ENCODE measurements at regions not wholly inside any gene's neighbourhood (a gene's known extent, or its start where the extent isn't known, plus 50 kb on each side); places are given as distances from the start of the nearest gene placed in this dataset.

- H3K4me3 ChIP-seq (ENCODE audit: low read depth, low read length, poor library complexity, severe bottlenecking): no peak overlapping the region
- H4K20me1 ChIP-seq (ENCODE audit: insufficient read depth, low read length): no peaks in the 10 kb centered on the region
- intact Hi-C loops (cut with micrococcal nuclease; ENCODE audit: unreplicated experiment): no loop called here
- H3K27ac ChIP-seq (ENCODE audit: low read depth, low read length, poor library complexity, severe bottlenecking): no peak overlapping the region
- no peak overlapping the region for H3K4me2 ChIP-seq (ENCODE audit: low read length)
- TF ChIP-seq CTCF (conservative IDR thresholded peaks at IDR 0.05; ENCODE audit: low read length) (no peak), EZH2phosphoT487 (IDR thresholded peaks at IDR 0.05; ENCODE audit: borderline replicate concordance, low read depth, low read length) (no peak)
- H3K9me3 ChIP-seq (ENCODE audit: low read length): no peaks in the 10 kb centered on the region
- CTCF ChIA-PET (ENCODE audit: unreplicated experiment): interaction anchor here (0.6 kb wide), 1 partner anchor 327 kb away, joined by 3 read pairs; no protein-coding TSS in a partner anchor
- no peak overlapping the region for H2AFZ ChIP-seq (ENCODE audit: low read length)
- BruUV-seq (replicated peaks): no TSS peak
- no peaks in the 10 kb centered on the region for H3K4me1 ChIP-seq (ENCODE audit: insufficient read depth, low read length, poor library complexity, severe bottlenecking)
- H3K36me3 ChIP-seq (ENCODE audit: insufficient read depth, low read length): no peaks in the 10 kb centered on the region
- no peaks in the 10 kb centered on the region for H3K9me2 ChIP-seq (ENCODE audit: insufficient read depth, low read length)
- POLR2A ChIA-PET: no interaction called here
- H3K79me2 ChIP-seq (ENCODE audit: insufficient read depth, low read depth, low read length): no peaks in the 10 kb centered on the region
- DNase-seq (ENCODE audit: low spot score): no peak
Measured at GRCh38 chr5:77906806-77907205, 130.7 kb upstream of the TBCA start.

DNA sequence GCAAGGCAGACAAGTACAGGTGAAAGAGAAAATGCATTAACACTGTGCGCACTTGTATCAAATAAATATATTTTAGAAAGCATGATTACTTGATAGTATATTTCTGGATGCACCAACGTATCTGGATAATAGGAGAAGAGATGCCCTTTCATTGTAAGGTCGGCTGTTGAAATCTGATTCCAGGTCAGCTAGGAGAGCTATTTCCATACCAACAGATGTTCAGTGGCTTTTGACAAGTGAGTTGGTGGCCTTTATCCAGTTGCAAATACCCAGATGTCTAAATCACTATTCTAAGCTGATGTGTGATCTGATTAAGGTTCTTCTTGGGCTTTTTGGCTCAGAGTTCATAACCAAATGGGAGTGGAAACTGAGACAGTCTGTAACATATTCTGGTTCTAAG, 128.2 kb upstream of the TBCA start:
- DNase-seq (ENCODE audit: low spot score): no peak
- ChIA-PET CTCF (ENCODE audit: unreplicated experiment) (interaction anchor here (0.5 kb wide), 1 partner anchor 252 kb away, joined by 9 read pairs; no protein-coding TSS in a partner anchor), POLR2A (no interaction called here)

GRCh38 chr5:77900691-77901090, 124.6 kb upstream of the TBCA start:
- Histone ChIP-seq H3K4me2 (ENCODE audit: low read length) (no peak overlapping the region), H3K9me2 (ENCODE audit: insufficient read depth, low read length) (no peaks in the 10 kb centered on the region), H3K9me3 (ENCODE audit: low read length) (no peaks in the 10 kb centered on the region), H3K79me2 (ENCODE audit: insufficient read depth, low read depth, low read length) (no peaks in the 10 kb centered on the region), H3K36me3 (ENCODE audit: insufficient read depth, low read length) (no peaks in the 10 kb centered on the region), H4K20me1 (ENCODE audit: insufficient read depth, low read length) (no peaks in the 10 kb centered on the region), H3K27ac (ENCODE audit: low read depth, low read length, poor library complexity, severe bottlenecking) (no peak overlapping the region), H3K4me1 (ENCODE audit: insufficient read depth, low read length, poor library complexity, severe bottlenecking) (no peaks in the 10 kb centered on the region), H2AFZ (ENCODE audit: low read length) (no peak overlapping the region), H3K4me3 (ENCODE audit: low read depth, low read length, poor library complexity, severe bottlenecking) (no peak overlapping the region)
- ChIA-PET CTCF (ENCODE audit: unreplicated experiment) (no interaction called here), POLR2A (no interaction called here)
- TF ChIP-seq EZH2phosphoT487 (IDR thresholded peaks at IDR 0.05; ENCODE audit: borderline replicate concordance, low read depth, low read length) (no peak), CTCF (conservative IDR thresholded peaks at IDR 0.05; ENCODE audit: low read length) (no peak)
- intact Hi-C loops (cut with micrococcal nuclease; ENCODE audit: unreplicated experiment): no loop called here
- BruUV-seq (replicated peaks): no TSS peak
- no peak for DNase-seq (ENCODE audit: low spot score)

More for the DNA sequence above, 128.2 kb upstream of the TBCA start:
- TF ChIP-seq EZH2phosphoT487 (IDR thresholded peaks at IDR 0.05; ENCODE audit: borderline replicate concordance, low read depth, low read length) (no peak), CTCF (conservative IDR thresholded peaks at IDR 0.05; ENCODE audit: low read length) (no peak)
- intact Hi-C loops (cut with micrococcal nuclease; ENCODE audit: unreplicated experiment): no loop called here
- H3K4me1 ChIP-seq (ENCODE audit: insufficient read depth, low read length, poor library complexity, severe bottlenecking): no peaks in the 10 kb centered on the region
- BruUV-seq (replicated peaks): no TSS peak
- no peaks in the 10 kb centered on the region for H3K9me3 ChIP-seq (ENCODE audit: low read length)
- no peaks in the 10 kb centered on the region for H3K9me2 ChIP-seq (ENCODE audit: insufficient read depth, low read length)
- H3K79me2 ChIP-seq (ENCODE audit: insufficient read depth, low read depth, low read length): no peaks in the 10 kb centered on the region
- no peak overlapping the region for H2AFZ ChIP-seq (ENCODE audit: low read length)
- no peak overlapping the region for H3K27ac ChIP-seq (ENCODE audit: low read depth, low read length, poor library complexity, severe bottlenecking)
- no peaks in the 10 kb centered on the region for H4K20me1 ChIP-seq (ENCODE audit: insufficient read depth, low read length)
- H3K36me3 ChIP-seq (ENCODE audit: insufficient read depth, low read length): no peaks in the 10 kb centered on the region
- H3K4me3 ChIP-seq (ENCODE audit: low read depth, low read length, poor library complexity, severe bottlenecking): no peak overlapping the region
- no peak overlapping the region for H3K4me2 ChIP-seq (ENCODE audit: low read length)

All from OCI-LY7 (cell line).